ENCODE measurements at regions not wholly inside any gene's neighbourhood (a gene's known extent, or its start where the extent isn't known, plus 50 kb on each side); places are given as distances from the start of the nearest gene placed in this dataset.

DNA sequence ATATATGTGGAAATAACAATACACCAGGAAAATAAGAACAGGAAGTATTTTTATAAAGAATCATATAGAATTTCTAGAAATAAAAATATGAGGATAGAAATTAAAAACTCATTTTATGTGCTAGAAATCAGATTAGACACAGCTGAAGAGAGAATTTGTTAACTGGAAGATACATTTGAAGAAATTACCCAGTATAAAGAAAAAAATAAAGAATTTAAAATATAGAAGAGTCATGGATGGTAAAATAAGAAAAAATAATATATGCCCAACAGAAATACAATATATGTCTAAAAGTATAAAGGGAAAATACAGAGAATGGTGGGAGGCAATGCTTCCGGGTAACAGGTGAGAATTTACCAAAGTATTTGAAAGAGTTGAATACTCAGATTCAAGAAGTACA is 539.9 kb downstream of the NR4A2 start:
- no peak for DNase-seq (ENCODE audit: low read depth)

DNA sequence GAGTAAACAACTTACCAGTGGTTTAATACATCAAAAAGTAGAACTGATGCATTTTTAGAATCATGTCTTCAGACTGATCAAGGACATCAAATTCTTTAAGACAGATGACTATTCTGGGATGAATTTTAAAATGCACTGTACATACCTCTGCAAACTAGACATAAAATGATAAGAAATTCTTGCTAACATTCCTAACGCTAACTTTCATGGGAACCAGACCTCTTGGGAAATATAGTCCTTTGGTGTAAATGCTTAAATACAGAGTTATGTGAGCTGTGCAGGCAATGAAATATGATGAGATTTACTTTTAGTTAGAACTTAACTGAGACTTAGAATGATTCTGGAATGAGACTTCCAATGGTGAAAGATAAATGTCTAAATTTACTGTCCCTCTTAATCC is 562.0 kb downstream of the NR4A2 start:
- DNase-seq (ENCODE audit: low read depth): no peak

DNA sequence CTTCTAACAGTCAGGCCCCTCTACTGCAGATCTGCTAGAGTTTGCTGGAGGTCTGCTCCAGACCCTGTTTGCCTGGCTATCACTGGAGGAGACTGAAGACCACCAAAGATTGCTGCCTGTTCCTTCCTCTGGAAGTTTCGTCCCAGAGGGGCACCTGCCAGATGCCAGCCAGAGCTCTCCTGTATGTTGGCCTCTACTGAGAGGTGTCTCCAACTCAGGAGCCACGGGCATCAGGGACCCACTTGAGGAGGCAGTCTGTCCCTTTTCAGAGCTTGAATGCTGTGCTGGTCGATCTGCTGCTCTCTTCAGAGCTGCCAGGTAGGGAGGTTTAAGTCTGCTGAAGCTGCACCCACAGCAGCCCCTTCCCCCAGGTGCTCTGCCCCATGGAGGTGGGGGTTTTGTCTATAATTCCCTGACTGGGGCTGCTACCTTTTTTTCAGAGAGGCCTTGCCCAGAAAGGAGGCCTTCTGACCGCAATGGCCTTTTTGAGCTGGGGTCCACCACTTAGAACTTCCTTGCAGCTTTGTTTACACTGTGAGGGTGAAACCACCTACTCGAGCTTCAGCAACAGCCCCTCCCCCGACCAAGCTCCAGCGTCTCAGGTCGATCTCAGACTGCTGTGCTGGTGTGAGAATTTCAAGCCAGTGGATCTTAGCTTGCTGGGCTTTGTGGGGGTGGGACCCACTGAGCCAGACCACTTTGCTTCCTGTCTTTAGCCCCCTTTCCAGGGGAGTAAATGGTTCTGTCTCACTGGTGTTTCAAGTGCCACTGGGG is 566.0 kb downstream of the NR4A2 start:
- no peak for DNase-seq (ENCODE audit: low read depth)

DNA sequence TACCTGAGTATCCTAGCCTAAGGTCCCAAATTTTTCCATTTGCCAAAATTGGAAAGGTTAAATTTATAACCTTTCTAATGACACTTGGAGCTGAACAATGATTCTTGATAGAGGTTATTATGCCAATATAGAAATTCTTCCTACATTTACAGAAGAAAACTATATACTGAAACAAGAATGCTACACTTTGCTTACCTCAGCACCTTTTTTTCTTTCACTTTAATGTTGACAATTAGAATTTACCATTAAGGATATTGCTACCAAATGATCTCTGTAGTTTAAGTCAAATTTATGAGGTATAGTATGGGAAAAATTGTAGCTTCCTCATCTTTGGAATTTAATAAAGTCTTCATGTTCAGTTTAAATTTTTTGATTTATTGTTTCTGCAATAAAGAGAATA is 577.0 kb downstream of the NR4A2 start:
- no peak for DNase-seq (ENCODE audit: low read depth)

DNA sequence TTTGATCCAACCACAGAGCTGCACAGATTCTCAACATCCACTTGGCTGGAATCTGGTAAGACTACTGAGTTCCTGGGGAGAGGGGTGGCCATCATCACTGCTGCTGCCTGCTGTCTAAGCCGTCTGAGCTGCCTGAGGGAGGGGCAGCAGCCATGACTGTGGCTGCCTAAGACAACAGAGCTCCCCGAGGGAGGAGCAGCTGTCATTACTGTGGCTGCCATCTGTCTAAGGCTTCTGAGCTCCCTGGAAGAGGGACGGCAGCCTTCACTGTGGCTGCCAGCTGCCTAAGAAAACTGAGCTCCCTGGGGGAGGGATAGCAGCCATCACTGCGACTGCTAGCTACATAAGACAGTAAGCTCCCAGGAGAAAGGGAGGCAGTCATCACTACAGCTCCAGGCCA is 584.4 kb downstream of the NR4A2 start:
- DNase-seq (ENCODE audit: low read depth): no peak

DNA sequence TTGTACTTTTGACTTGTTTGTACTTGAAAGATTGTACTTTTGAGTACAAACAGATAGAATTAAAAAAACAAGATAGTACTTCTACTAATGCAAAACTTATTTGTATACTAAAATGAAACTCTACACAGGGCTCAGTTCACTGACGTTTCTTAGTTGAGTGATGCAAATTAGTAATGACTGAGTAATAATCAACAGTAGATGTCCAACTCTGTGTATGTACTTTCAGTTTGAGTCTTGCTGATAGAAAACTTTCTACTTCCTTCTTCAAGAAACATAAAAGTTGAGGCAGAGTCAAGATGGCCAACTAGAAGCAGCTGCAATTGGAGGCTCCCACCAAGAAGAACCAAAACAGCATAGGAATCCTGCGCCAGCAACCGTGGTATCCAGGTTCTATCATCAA is 585.0 kb downstream of the NR4A2 start:
- no peak for DNase-seq (ENCODE audit: low read depth)

DNA sequence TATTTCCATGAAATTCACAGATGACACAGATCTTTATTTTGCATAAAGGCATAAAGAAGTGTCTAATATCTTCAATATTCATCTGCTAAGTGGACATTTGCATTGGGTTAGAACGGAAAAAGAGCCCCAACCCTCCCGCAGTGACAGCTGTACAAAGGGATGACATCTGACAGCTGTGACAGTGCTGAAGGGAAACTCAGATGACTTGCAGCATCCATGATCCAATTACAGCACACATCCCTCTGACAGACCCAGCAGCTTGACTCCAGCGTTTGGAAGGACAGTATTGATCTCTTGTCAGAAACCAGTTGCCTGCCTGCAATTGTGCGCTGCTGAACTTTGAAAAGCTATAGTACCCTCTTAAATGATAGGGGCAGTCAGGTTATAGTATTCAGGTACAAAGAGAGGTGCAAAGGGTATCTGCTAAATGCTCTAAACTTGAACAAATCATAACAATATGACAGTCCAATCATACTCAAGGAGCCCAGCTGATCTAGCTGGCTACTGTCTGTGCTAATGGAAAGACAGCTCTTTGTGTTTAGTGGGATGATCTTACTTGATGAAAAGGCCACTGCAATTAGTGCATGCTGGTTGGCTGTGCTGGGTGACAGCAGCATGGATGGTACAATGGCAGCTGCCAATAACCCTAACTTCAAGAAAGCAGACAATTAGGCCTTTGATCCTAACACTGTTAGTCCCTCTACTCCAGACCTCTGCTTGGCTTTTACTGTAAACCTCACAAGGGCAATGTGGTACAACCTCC is 599.2 kb downstream of the NR4A2 start:
- DNase-seq (ENCODE audit: low read depth): no peak

- no peak for DNase-seq (ENCODE audit: low read depth)
Measured at GRCh38 chr2:155730804-155731203, 601.7 kb downstream of the NR4A2 start.

GRCh38 chr2:155727187-155727895 is 605.2 kb downstream of the NR4A2 start:
- DNase-seq (ENCODE audit: low read depth): no peak

GRCh38 chr2:155722290-155722689 is 610.2 kb downstream of the NR4A2 start:
- no peak for DNase-seq (ENCODE audit: low read depth)

GRCh38 chr2:155715705-155716104 is 616.8 kb downstream of the NR4A2 start:
- DNase-seq (ENCODE audit: low read depth): no peak

- no peak for DNase-seq (ENCODE audit: low read depth)
Measured at GRCh38 chr2:155714983-155715382, 617.5 kb downstream of the NR4A2 start.

DNA sequence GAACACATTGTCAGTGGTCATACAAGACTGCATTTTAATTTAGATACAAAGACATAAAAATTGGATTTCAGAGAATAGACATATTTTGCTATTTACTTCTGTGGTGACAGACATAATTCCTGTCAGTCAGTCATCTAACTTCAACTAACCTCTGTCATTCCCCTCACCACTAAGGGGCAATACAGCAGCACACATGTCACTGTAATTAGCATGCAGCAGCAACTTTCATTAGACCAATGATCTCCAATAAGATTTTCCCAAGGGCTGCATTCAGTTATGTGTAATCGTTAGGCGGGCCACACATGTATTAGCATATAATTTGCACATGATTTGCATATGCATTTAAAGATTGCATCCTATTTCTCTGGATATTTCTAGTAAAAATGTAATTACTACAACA is 624.5 kb downstream of the NR4A2 start:
- DNase-seq (ENCODE audit: low read depth): no peak

GRCh38 chr2:155703917-155704316 is 628.6 kb downstream of the NR4A2 start:
- DNase-seq (ENCODE audit: low read depth): no peak

DNA sequence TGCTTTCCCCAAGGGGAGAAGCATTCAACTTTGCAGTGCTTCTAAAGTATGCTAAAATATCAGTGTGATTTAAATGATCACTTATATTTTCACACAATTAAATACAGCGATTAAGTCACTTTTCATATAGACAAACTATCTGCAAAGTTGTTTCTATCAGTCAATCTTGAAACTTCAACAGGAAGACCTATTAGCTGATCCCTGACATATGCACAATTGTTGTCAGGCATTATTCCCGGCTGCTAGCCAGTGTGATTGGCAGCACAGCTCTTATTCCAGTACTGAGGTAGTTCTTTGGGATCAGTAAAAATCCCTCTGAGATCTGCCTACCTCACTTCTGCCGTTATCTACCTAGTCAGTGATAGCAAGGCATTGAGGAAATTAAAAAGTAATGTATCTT is 629.5 kb downstream of the NR4A2 start:
- DNase-seq (ENCODE audit: low read depth): no peak

DNA sequence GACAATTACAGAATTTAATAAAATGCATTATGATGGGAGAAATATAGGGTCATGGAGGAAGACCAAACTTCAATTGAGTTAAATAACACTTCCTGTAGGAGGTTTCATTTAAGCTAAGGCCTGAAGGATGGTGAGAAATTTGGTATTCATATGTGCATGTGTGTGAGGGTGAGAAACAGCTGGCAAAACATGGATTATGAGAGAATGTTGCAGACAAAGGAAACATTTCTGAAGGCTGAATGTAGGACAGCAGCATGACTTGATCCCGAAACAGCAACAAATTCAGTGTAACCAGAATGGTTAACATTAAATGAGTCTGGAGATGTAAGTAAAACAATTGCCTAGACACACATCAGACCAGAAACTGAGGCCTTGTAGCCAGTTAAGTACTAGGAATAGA is 630.8 kb downstream of the NR4A2 start:
- DNase-seq (ENCODE audit: low read depth): no peak

- DNase-seq (ENCODE audit: low read depth): no peak
Measured at GRCh38 chr2:155696571-155696970, 636.0 kb downstream of the NR4A2 start.

GRCh38 chr2:155695505-155695904 is 637.0 kb downstream of the NR4A2 start:
- DNase-seq (ENCODE audit: low read depth): no peak

DNA sequence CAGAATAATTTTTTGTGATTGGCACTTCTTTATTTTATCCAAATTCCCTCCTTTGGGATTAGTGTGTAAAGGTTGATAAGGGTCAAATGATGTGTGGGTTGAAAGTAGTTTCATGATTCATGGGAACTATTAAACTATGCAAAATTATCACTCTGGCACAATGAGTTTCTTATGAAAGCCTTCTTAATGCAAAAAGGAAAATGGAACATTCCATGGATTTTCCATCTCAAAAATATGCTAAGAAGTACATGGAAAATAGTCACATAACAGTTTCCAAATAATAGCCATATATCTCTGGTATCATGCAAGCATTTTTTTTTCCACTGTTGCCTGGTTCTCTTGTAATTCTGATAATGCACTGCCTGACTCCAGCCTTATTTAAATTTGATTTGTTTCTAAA is 639.7 kb downstream of the NR4A2 start:
- no peak for DNase-seq (ENCODE audit: low read depth)

GRCh38 chr2:155692106-155692505 is 640.4 kb downstream of the NR4A2 start:
- DNase-seq (ENCODE audit: low read depth): no peak

- DNase-seq (ENCODE audit: low read depth): no peak
Measured at GRCh38 chr2:155690785-155691184, 641.7 kb downstream of the NR4A2 start.

GRCh38 chr2:155689791-155690190 is 642.7 kb downstream of the NR4A2 start:
- no peak for DNase-seq (ENCODE audit: low read depth)

GRCh38 chr2:155687181-155687580 is 645.3 kb downstream of the NR4A2 start:
- no peak for DNase-seq (ENCODE audit: low read depth)
